Activated naive CD4-positive, alpha-beta T cell treated with anti-CD3 and anti-CD28 coated beads, Interleukin-2, amount 50 U/mL, for 24 hours (primary cell): ENCODE measurements at regions not wholly inside any gene's neighbourhood (a gene's known extent, or its start where the extent isn't known, plus 50 kb on each side); places are given as distances from the start of the nearest gene placed in this dataset.

Experiments used
- H3K27ac Mint-ChIP-seq: one replicate; pipeline ENCODE4 v1.8.0; 2021; ENCODE audit warnings: mild to moderate bottlenecking, mixed read lengths
- H3K27me3 Mint-ChIP-seq: one replicate; pipeline ENCODE4 v1.8.0; 2021; ENCODE audit warnings: mixed read lengths
- H3K36me3 Mint-ChIP-seq: one replicate; pipeline ENCODE4 v1.8.0; 2021; ENCODE audit warnings: mixed read lengths
- H3K4me1 Mint-ChIP-seq: one replicate; pipeline ENCODE4 v1.8.0; 2021; ENCODE audit warnings: mixed read lengths
- H3K4me3 Mint-ChIP-seq: one replicate; pipeline ENCODE4 v1.8.0; 2021; ENCODE audit warnings: mild to moderate bottlenecking, mixed read lengths
- H3K9me3 Mint-ChIP-seq: one replicate; pipeline ENCODE4 v1.8.0; 2021; ENCODE audit warnings: mixed read lengths

GRCh38 chr18:72102412-72102811 lies 441.7 kb downstream of the CBLN2 start:
- no peaks in the 10 kb centered on the region for H3K9me3 Mint-ChIP-seq
- no peak overlapping the region for H3K4me3 Mint-ChIP-seq
- H3K27me3 Mint-ChIP-seq, result no peaks in the 10 kb centered on the region
- no peaks in the 10 kb centered on the region for H3K4me1 Mint-ChIP-seq
- H3K27ac Mint-ChIP-seq, result no peak overlapping the region
- H3K36me3 Mint-ChIP-seq, result no peaks in the 10 kb centered on the region

GRCh38 chr18:72100465-72101004 lies 443.6 kb downstream of the CBLN2 start:
- Mint-ChIP-seq H3K36me3 (no peaks in the 10 kb centered on the region), H3K27ac (no peak overlapping the region), H3K4me1 (no peaks in the 10 kb centered on the region), H3K4me3 (no peak overlapping the region), H3K27me3 (no peaks in the 10 kb centered on the region), H3K9me3 (no peaks in the 10 kb centered on the region)

- Mint-ChIP-seq H3K27ac (no peak overlapping the region), H3K36me3 (no peaks in the 10 kb centered on the region), H3K27me3 (no peaks in the 10 kb centered on the region), H3K4me3 (no peak overlapping the region), H3K4me1 (no peaks in the 10 kb centered on the region), H3K9me3 (no peaks in the 10 kb centered on the region)
Measured at GRCh38 chr18:72091369-72091768, 452.8 kb downstream of the CBLN2 start.

GRCh38 chr18:72089432-72089831 lies 454.7 kb downstream of the CBLN2 start:
- H3K27me3 Mint-ChIP-seq, result no peaks in the 10 kb centered on the region
- no peaks in the 10 kb centered on the region for H3K4me1 Mint-ChIP-seq
- H3K36me3 Mint-ChIP-seq, result no peaks in the 10 kb centered on the region
- no peaks in the 10 kb centered on the region for H3K9me3 Mint-ChIP-seq
- H3K4me3 Mint-ChIP-seq, result no peak overlapping the region
- no peak overlapping the region for H3K27ac Mint-ChIP-seq

GRCh38 chr18:72086421-72086820 lies 457.7 kb downstream of the CBLN2 start:
- no peaks in the 10 kb centered on the region for H3K27me3 Mint-ChIP-seq
- no peaks in the 10 kb centered on the region for H3K9me3 Mint-ChIP-seq

GRCh38 chr18:72075040-72075439 lies 469.1 kb downstream of the CBLN2 start:
- H3K9me3 Mint-ChIP-seq, result no peaks in the 10 kb centered on the region
- H3K4me3 Mint-ChIP-seq, result no peak overlapping the region
- H3K27ac Mint-ChIP-seq, result no peak overlapping the region
- H3K36me3 Mint-ChIP-seq, result no peaks in the 10 kb centered on the region
- H3K4me1 Mint-ChIP-seq, result no peaks in the 10 kb centered on the region
- H3K27me3 Mint-ChIP-seq, result no peaks in the 10 kb centered on the region

More at GRCh38 chr18:72086421-72086820, 457.7 kb downstream of the CBLN2 start:
- no peak overlapping the region for H3K4me3 Mint-ChIP-seq
- H3K27ac Mint-ChIP-seq, result no peak overlapping the region
- H3K36me3 Mint-ChIP-seq, result no peaks in the 10 kb centered on the region
- H3K4me1 Mint-ChIP-seq, result no peaks in the 10 kb centered on the region

- Mint-ChIP-seq H3K27ac (no peak overlapping the region), H3K27me3 (no peaks in the 10 kb centered on the region)
Measured at GRCh38 chr18:72063001-72063400, 481.1 kb downstream of the CBLN2 start.

GRCh38 chr18:72058851-72059250 lies 485.3 kb downstream of the CBLN2 start:
- Mint-ChIP-seq H3K4me3 (no peak overlapping the region), H3K36me3 (no peaks in the 10 kb centered on the region), H3K27me3 (no peaks in the 10 kb centered on the region), H3K9me3 (peaks cover 8% of the 10 kb centered on the region), H3K4me1 (no peaks in the 10 kb centered on the region), H3K27ac (no peak overlapping the region)

More at GRCh38 chr18:72063001-72063400, 481.1 kb downstream of the CBLN2 start:
- Mint-ChIP-seq H3K4me1 (no peaks in the 10 kb centered on the region), H3K4me3 (no peak overlapping the region), H3K36me3 (no peaks in the 10 kb centered on the region), H3K9me3 (no peaks in the 10 kb centered on the region)

- no peak overlapping the region for H3K27ac Mint-ChIP-seq
- peaks cover 12% of the 10 kb centered on the region for H3K9me3 Mint-ChIP-seq
- H3K36me3 Mint-ChIP-seq, result no peaks in the 10 kb centered on the region
- H3K4me1 Mint-ChIP-seq, result no peaks in the 10 kb centered on the region
- no peaks in the 10 kb centered on the region for H3K27me3 Mint-ChIP-seq
- no peak overlapping the region for H3K4me3 Mint-ChIP-seq
Measured at GRCh38 chr18:72056171-72056570, 488.0 kb downstream of the CBLN2 start.

- Mint-ChIP-seq H3K36me3 (no peaks in the 10 kb centered on the region), H3K27me3 (no peaks in the 10 kb centered on the region), H3K4me3 (no peak overlapping the region), H3K27ac (no peak overlapping the region), H3K4me1 (no peaks in the 10 kb centered on the region), H3K9me3 (no peaks in the 10 kb centered on the region)
Measured at GRCh38 chr18:72041313-72042032, 502.7 kb downstream of the CBLN2 start.

- H3K27me3 Mint-ChIP-seq, result no peaks in the 10 kb centered on the region
- no peaks in the 10 kb centered on the region for H3K9me3 Mint-ChIP-seq
Measured at GRCh38 chr18:72013427-72013850, 530.7 kb downstream of the CBLN2 start.

GRCh38 chr18:71998547-71999097 lies 545.5 kb downstream of the CBLN2 start:
- no peak overlapping the region for H3K27ac Mint-ChIP-seq
- H3K27me3 Mint-ChIP-seq, result no peaks in the 10 kb centered on the region
- H3K36me3 Mint-ChIP-seq, result no peaks in the 10 kb centered on the region

More at GRCh38 chr18:72013427-72013850, 530.7 kb downstream of the CBLN2 start:
- Mint-ChIP-seq H3K36me3 (no peaks in the 10 kb centered on the region), H3K4me1 (no peaks in the 10 kb centered on the region), H3K27ac (no peak overlapping the region), H3K4me3 (no peak overlapping the region)

GRCh38 chr18:71995904-71996465 lies 548.2 kb downstream of the CBLN2 start:
- Mint-ChIP-seq H3K9me3 (peaks cover 5% of the 10 kb centered on the region), H3K4me3 (no peak overlapping the region), H3K27ac (no peak overlapping the region), H3K4me1 (no peaks in the 10 kb centered on the region), H3K36me3 (no peaks in the 10 kb centered on the region), H3K27me3 (no peaks in the 10 kb centered on the region)

More at GRCh38 chr18:71998547-71999097, 545.5 kb downstream of the CBLN2 start:
- no peak overlapping the region for H3K4me3 Mint-ChIP-seq
- peaks cover 5% of the 10 kb centered on the region for H3K9me3 Mint-ChIP-seq
- H3K4me1 Mint-ChIP-seq, result no peaks in the 10 kb centered on the region

GRCh38 chr18:71994273-71994672 lies 549.9 kb downstream of the CBLN2 start:
- Mint-ChIP-seq H3K4me3 (no peak overlapping the region), H3K27me3 (no peaks in the 10 kb centered on the region), H3K4me1 (no peaks in the 10 kb centered on the region), H3K36me3 (no peaks in the 10 kb centered on the region), H3K27ac (no peak overlapping the region), H3K9me3 (no peaks in the 10 kb centered on the region)

- no peak overlapping the region for H3K4me3 Mint-ChIP-seq
- H3K4me1 Mint-ChIP-seq, result no peaks in the 10 kb centered on the region
- no peaks in the 10 kb centered on the region for H3K9me3 Mint-ChIP-seq
- no peaks in the 10 kb centered on the region for H3K27me3 Mint-ChIP-seq
- H3K36me3 Mint-ChIP-seq, result no peaks in the 10 kb centered on the region
- no peak overlapping the region for H3K27ac Mint-ChIP-seq
Measured at GRCh38 chr18:71989616-71990015, 554.5 kb downstream of the CBLN2 start.
